Testis (tissue), 2 donors: ENCODE measurements at regions not wholly inside any gene's neighbourhood (a gene's known extent, or its start where the extent isn't known, plus 50 kb on each side); places are given as distances from the start of the nearest gene placed in this dataset.

ENCODE experiments used
- DNase-seq: peaks from one replicate; pipeline ENCODE4 v3.0.0-alpha.2; 2019
- H3K27ac ChIP-seq, 2 donors: fragments of 200-600 bp; sonication (generic); one replicate each; pipeline ENCODE4 v1.5.1; 2019
- H3K27me3 ChIP-seq: fragments of 200-600 bp; sonication (generic); one replicate; pipeline ENCODE4 v1.5.1; 2019
- H3K36me3 ChIP-seq: fragments of 200-600 bp; sonication (generic); one replicate; pipeline ENCODE4 v1.5.1; 2017; ENCODE audit warnings: low read depth; ENCODE audit errors: missing control alignments
- H3K4me1 ChIP-seq: fragments of 200-600 bp; sonication (generic); one replicate; pipeline ENCODE4 v1.5.1; 2019
- H3K4me3 ChIP-seq, 2 donors: fragments of 200-600 bp; sonication (generic); one replicate each; pipeline ENCODE4 v1.5.1; 2017 to 2019
- H3K9me3 ChIP-seq: fragments of 200-600 bp; sonication (generic); one replicate; pipeline ENCODE4 v1.5.1; 2017
- CTCF ChIP-seq, 3 experiments: fragments of 450-650 bp in 2 of 3; fragments of 200-600 bp in 1 of 3; sonication (generic) in 1 of 3; IDR thresholded peaks; one replicate each; pipeline ENCODE4 v1.5.1; 2016 to 2019; ENCODE audit warnings: antibody characterized with exemption in 3 of 3, mild to moderate bottlenecking in 2 of 3, moderate library complexity in 1 of 3
- POLR2A ChIP-seq: fragments of 450-650 bp; IDR thresholded peaks from one replicate; pipeline ENCODE4 v1.6.1; 2017; ENCODE audit warnings: antibody characterized with exemption, mild to moderate bottlenecking, moderate library complexity
- WGBS, 2 donors: methylation state at CpG; one replicate each; pipeline ENCODE4 v1.1.5; 2018; 5-methylcytosine and 5-hydroxymethylcytosine counted together
- intact Hi-C: fragments of 100-400 bp; cut with DNase I; formaldehyde crosslinking; loops from one replicate; pipeline ENCODE4 v1.15.1; 2023; ENCODE audit warnings: low total_unique reads

GRCh38 chr10:25695586-25695985 is 238.4 kb upstream of the MYO3A start:
- H3K27me3 ChIP-seq = no peaks in the 10 kb centered on the region
- TF ChIP-seq CTCF (IDR thresholded peaks at IDR 0.05) = no peak
- TF ChIP-seq POLR2A = no peak
- no peak for DNase-seq
- H3K36me3 ChIP-seq = no peaks in the 10 kb centered on the region
- peaks cover 3% of the 10 kb centered on the region for H3K4me1 ChIP-seq
- no peaks in the 10 kb centered on the region for H3K9me3 ChIP-seq
- H3K4me3 ChIP-seq = no peak overlapping the region
- no peak overlapping the region for H3K27ac ChIP-seq
- 76 to 91% methylated on average over 3 of the region's 3 CpGs for WGBS, 2 donors
- intact Hi-C loops = no loop called here

- Histone ChIP-seq H3K27ac (no peak overlapping the region), H3K4me3 (no peak overlapping the region), H3K4me1 (peaks cover 3% of the 10 kb centered on the region), H3K36me3 (no peaks in the 10 kb centered on the region), H3K9me3 (no peaks in the 10 kb centered on the region), H3K27me3 (no peaks in the 10 kb centered on the region)
- TF ChIP-seq CTCF (IDR thresholded peaks at IDR 0.05) (no peak), POLR2A (no peak)
- WGBS, 2 donors = 92 to 93% methylated on average over 6 of the region's 6 CpGs
- intact Hi-C loops = no loop called here
- no peak for DNase-seq
Measured at GRCh38 chr10:25696013-25696708, 237.9 kb upstream of the MYO3A start.

GRCh38 chr10:25697412-25697811 is 236.6 kb upstream of the MYO3A start:
- no peaks in the 10 kb centered on the region for H3K9me3 ChIP-seq
- no peak for TF ChIP-seq CTCF (IDR thresholded peaks at IDR 0.05)
- no peak for TF ChIP-seq POLR2A
- no peak overlapping the region for H3K27ac ChIP-seq
- peaks cover 3% of the 10 kb centered on the region for H3K4me1 ChIP-seq
- DNase-seq = no peak
- no peaks in the 10 kb centered on the region for H3K36me3 ChIP-seq
- no peaks in the 10 kb centered on the region for H3K27me3 ChIP-seq
- 62 to 74% methylated on average over 5 of the region's 5 CpGs for WGBS, 2 donors
- intact Hi-C loops = no loop called here
- no peak overlapping the region for H3K4me3 ChIP-seq

GRCh38 chr10:25698638-25699037 is 235.4 kb upstream of the MYO3A start:
- 60 to 64% methylated on average over 3 of the region's 3 CpGs for WGBS, 2 donors
- no peak overlapping the region for H3K27ac ChIP-seq
- H3K27me3 ChIP-seq = no peaks in the 10 kb centered on the region
- DNase-seq = no peak
- no peak overlapping the region for H3K4me3 ChIP-seq
- no peak for TF ChIP-seq POLR2A
- peaks cover 3% of the 10 kb centered on the region for H3K4me1 ChIP-seq
- H3K9me3 ChIP-seq = no peaks in the 10 kb centered on the region
- no peaks in the 10 kb centered on the region for H3K36me3 ChIP-seq
- intact Hi-C loops = no loop called here

GRCh38 chr10:25699631-25700030 is 234.4 kb upstream of the MYO3A start:
- H3K9me3 ChIP-seq = no peaks in the 10 kb centered on the region
- peaks cover 3% of the 10 kb centered on the region for H3K4me1 ChIP-seq
- DNase-seq = no peak
- H3K36me3 ChIP-seq = no peaks in the 10 kb centered on the region
- 93% methylated on average over 2 of the region's 2 CpGs; no CpG with 5 or more reads in 1 of the 2 donors for WGBS, 2 donors
- H3K4me3 ChIP-seq = no peak overlapping the region
- H3K27ac ChIP-seq = no peak overlapping the region
- TF ChIP-seq POLR2A (no peak), CTCF (IDR thresholded peaks at IDR 0.05) (no peak)
- intact Hi-C loops = no loop called here
- H3K27me3 ChIP-seq = no peaks in the 10 kb centered on the region
